SK-N-SH (cell line): ENCODE measurements at regions not wholly inside any gene's neighbourhood (a gene's known extent, or its start where the extent isn't known, plus 50 kb on each side); places are given as distances from the start of the nearest gene placed in this dataset.

Experiments
- CTCF ChIA-PET: fragments of 300-600, 350-600 bp; formaldehyde crosslinking; extraction: SDS; loops from one replicate; lab custom pipeline; 2021; lab: Yijun Ruan, JAX
- POLR2A ChIA-PET: fragments of 350-600 bp; sonication (Branson Sonifier 250); formaldehyde crosslinking; extraction: SDS; loops from one replicate; lab custom pipeline; 2020; ENCODE audit warnings: antibody characterized with exemption, inconsistent platforms; lab: Yijun Ruan, JAX
- DNase-seq: peaks from one replicate; pipeline ENCODE4 v3.0.0; 2012
- H2AFZ ChIP-seq: fragments of 200-600 bp; sonication (generic); 2 replicates; pipeline ENCODE4 v1.8.1; 2016; ENCODE audit warnings: antibody characterized with exemption, mild to moderate bottlenecking, low read depth
- H3F3A ChIP-seq: fragments of 200-600 bp; sonication (generic); replicated peaks from 2 replicates; pipeline ENCODE3; 2016; ENCODE audit warnings: antibody characterized with exemption, mild to moderate bottlenecking; ENCODE audit not compliant: insufficient read depth
- H3K27ac ChIP-seq, 2 experiments: fragments of 200-500 bp in 1 of 2; fragments of 200-600 bp in 1 of 2; sonication (Bioruptor generic) in 1 of 2; sonication (generic), shearing (Covaris generic) in 1 of 2; 2 replicates each; pipeline versions ENCODE4 v1.5.1 to v1.6.1; 2014 to 2016; ENCODE audit warnings: low read depth in 2 of 2, inconsistent platforms in 1 of 2, low read length in 1 of 2, mild to moderate bottlenecking in 1 of 2, mixed read lengths in 1 of 2
- H3K27me3 ChIP-seq: fragments of 200-600 bp; sonication (generic), shearing (Covaris generic); 2 replicates; pipeline ENCODE4 v1.6.1; 2016; ENCODE audit warnings: mixed run types; ENCODE audit not compliant: insufficient read depth
- H3K36me3 ChIP-seq, 2 experiments: fragments of 200-500 bp in 1 of 2; fragments of 200-600 bp in 1 of 2; sonication (Bioruptor generic) in 1 of 2; sonication (generic) in 1 of 2; replicated peaks in 1 of 2; 2 replicates each; pipeline versions ENCODE3 to v1.5.1; 2014 to 2016; ENCODE audit warnings: low read length in 1 of 2, mild to moderate bottlenecking in 1 of 2; ENCODE audit not compliant: insufficient read depth in 2 of 2, control insufficient read depth in 1 of 2
- H3K4me1 ChIP-seq, 2 experiments: fragments of 200-500 bp in 1 of 2; fragments of 200-600 bp in 1 of 2; sonication (Bioruptor generic) in 1 of 2; sonication (generic), shearing (Covaris generic) in 1 of 2; 2 replicates each; pipeline versions ENCODE4 v1.5.1 to v1.6.1; 2014 to 2016; ENCODE audit warnings: low read depth in 1 of 2, low read length in 1 of 2, mixed run types in 1 of 2; ENCODE audit not compliant: insufficient read depth in 2 of 2, control insufficient read depth in 1 of 2
- H3K4me2 ChIP-seq: fragments of 200-600 bp; sonication (generic), shearing (Covaris generic); 2 replicates; pipeline ENCODE4 v1.6.1; 2017; ENCODE audit warnings: mixed run types
- H3K4me3 ChIP-seq, 2 experiments: fragments of 200-500 bp in 1 of 2; fragments of 200-600 bp in 1 of 2; sonication (Bioruptor generic) in 1 of 2; sonication (generic), shearing (Covaris generic) in 1 of 2; 2 replicates each; pipeline versions ENCODE4 v1.5.1 to v1.8.1; 2014 to 2016; ENCODE audit warnings: low read depth in 2 of 2, inconsistent platforms in 1 of 2, low read length in 1 of 2, mild to moderate bottlenecking in 1 of 2, mixed read lengths in 1 of 2, moderate library complexity in 1 of 2
- H3K79me2 ChIP-seq: fragments of 200-600 bp; sonication (generic); 2 replicates; pipeline ENCODE4 v1.8.1; 2017; ENCODE audit warnings: mild to moderate bottlenecking; ENCODE audit not compliant: insufficient read depth
- H3K9ac ChIP-seq: fragments of 200-600 bp; sonication (generic); 2 replicates; pipeline ENCODE4 v1.6.1; 2017; ENCODE audit warnings: mixed run types
- H3K9me2 ChIP-seq: fragments of 200-600 bp; sonication (generic); 2 replicates; pipeline ENCODE4 v1.6.1; 2017; ENCODE audit warnings: mixed run types
- H3K9me3 ChIP-seq: fragments of 200-600 bp; sonication (generic); 2 replicates; pipeline ENCODE4 v1.6.1; 2017; ENCODE audit warnings: mixed run types, mild to moderate bottlenecking, moderate library complexity
- H4K20me1 ChIP-seq: fragments of 200-600 bp; sonication (generic); 2 replicates; pipeline ENCODE4 v1.6.1; 2017; ENCODE audit warnings: mild to moderate bottlenecking, mixed run types; ENCODE audit not compliant: insufficient read depth
- CHD2 ChIP-seq: fragments of 150-350 bp; IDR thresholded peaks from 2 replicates; pipeline ENCODE4 v1.6.1; 2018; ENCODE audit warnings: low read length; ENCODE audit not compliant: partially characterized antibody
- CTCF ChIP-seq: fragments of 200-600 bp; sonication (generic); IDR thresholded peaks from 2 replicates; pipeline ENCODE4 v1.6.1; 2017; ENCODE audit warnings: antibody characterized with exemption, mild to moderate bottlenecking, moderate library complexity
- EZH2phosphoT487 ChIP-seq: fragments of 200-600 bp; sonication (generic); IDR thresholded peaks from 2 replicates; pipeline ENCODE4 v1.6.1; 2017; ENCODE audit warnings: low read depth, mixed run types, mild to moderate bottlenecking, antibody characterized with exemption, moderate library complexity, borderline replicate concordance
- FOSL2 ChIP-seq: IDR thresholded peaks from 2 replicates; pipeline ENCODE4 v1.4.0; 2012; ENCODE audit warnings: low read depth, mild to moderate bottlenecking, moderate library complexity, borderline replicate concordance
- FOXJ3 ChIP-seq: sonication (generic); formaldehyde crosslinking; IDR thresholded peaks from 2 replicates; pipeline ENCODE4 v1.5.1; 2020; ENCODE audit warnings: mild to moderate bottlenecking, missing genetic modification reagents
- FOXM1 ChIP-seq: IDR thresholded peaks from 2 replicates; pipeline ENCODE4 v1.4.0; 2012; ENCODE audit warnings: low read depth, mild to moderate bottlenecking
- GABPA ChIP-seq: IDR thresholded peaks from 2 replicates; pipeline ENCODE4 v1.4.0; 2012; ENCODE audit warnings: low read depth, mild to moderate bottlenecking
- GATA2 ChIP-seq: sonication (generic); formaldehyde crosslinking; IDR thresholded peaks from 2 replicates; pipeline ENCODE4 v1.5.0; 2020; ENCODE audit warnings: mild to moderate bottlenecking, missing genetic modification reagents
- MEF2A ChIP-seq: IDR thresholded peaks from 2 replicates; pipeline ENCODE4 v1.4.0; 2012; ENCODE audit warnings: low read depth, borderline replicate concordance
- MXI1 ChIP-seq: IDR thresholded peaks from 2 replicates; pipeline ENCODE4 v1.6.1; 2012; ENCODE audit warnings: mild to moderate bottlenecking, low read depth, low read length, improper control_type of control experiment
- NFIC ChIP-seq: IDR thresholded peaks from 2 replicates; pipeline ENCODE4 v1.4.0; 2012; ENCODE audit warnings: borderline replicate concordance
- POLR2AphosphoS5 ChIP-seq: IDR thresholded peaks from 2 replicates; pipeline ENCODE4 v1.6.1; 2012; ENCODE audit warnings: low read depth, low read length
- RCOR1 ChIP-seq: fragments of 150-350 bp; IDR thresholded peaks from 2 replicates; pipeline ENCODE4 v1.6.1; 2017; ENCODE audit warnings: antibody characterized with exemption, low read length
- RXRA ChIP-seq: IDR thresholded peaks from 2 replicates; pipeline ENCODE4 v1.4.0; 2012; ENCODE audit warnings: low read depth, mild to moderate bottlenecking, borderline replicate concordance
- SIN3A ChIP-seq: IDR thresholded peaks from 2 replicates; pipeline ENCODE4 v1.6.1; 2012; ENCODE audit warnings: low read depth, mild to moderate bottlenecking, low read length, moderate library complexity, borderline replicate concordance
- SMC3 ChIP-seq: IDR thresholded peaks from 2 replicates; pipeline ENCODE4 v1.6.1; 2012; ENCODE audit warnings: low read depth, low read length, improper control_type of control experiment
- TEAD4 ChIP-seq: IDR thresholded peaks from 2 replicates; pipeline ENCODE4 v1.4.0; 2012; ENCODE audit warnings: mild to moderate bottlenecking, borderline replicate concordance; ENCODE audit not compliant: insufficient read depth
- USF1 ChIP-seq: IDR thresholded peaks from 2 replicates; pipeline ENCODE4 v1.4.0; 2012; ENCODE audit warnings: low read depth, borderline replicate concordance
- YY1 ChIP-seq: IDR thresholded peaks from 2 replicates; pipeline ENCODE4 v1.4.0; 2012; ENCODE audit warnings: low read depth, mild to moderate bottlenecking
- ZBTB33 ChIP-seq: IDR thresholded peaks from 2 replicates; pipeline ENCODE4 v1.4.0; 2012; ENCODE audit warnings: low read depth, borderline replicate concordance
- WGBS: methylation state at CpG from one replicate; pipeline ENCODE4 v1.1.6; 2017; ENCODE audit warnings: low lambda C conversion rate; 5-methylcytosine and 5-hydroxymethylcytosine counted together

GRCh38 chr4:163221467-163221866, 54.8 kb upstream of the NAF1 start:
- 5% methylated on average over 1 of the region's 1 CpG for WGBS
- H2AFZ ChIP-seq = no peak overlapping the region

GRCh38 chr4:163217505-163217904, 50.8 kb upstream of the NAF1 start:
- 26% methylated on average over 3 of the region's 3 CpGs for WGBS
- no peak for DNase-seq
- CTCF ChIA-PET = no interaction called here
- H3K27me3 ChIP-seq = no peaks in the 10 kb centered on the region
- H3K4me3 ChIP-seq = no peak overlapping the region
- POLR2A ChIA-PET = no interaction called here
- TF ChIP-seq MEF2A (no peak), RXRA (no peak), ZBTB33 (no peak), SMC3 (no peak), CTCF (no peak), FOXM1 (no peak), FOSL2 (no peak), USF1 (no peak)
- H3K79me2 ChIP-seq = no peaks in the 10 kb centered on the region
- no peaks in the 10 kb centered on the region for H3K36me3 ChIP-seq
- H3K9me2 ChIP-seq = no peaks in the 10 kb centered on the region
- H3F3A ChIP-seq = no peaks in the 10 kb centered on the region
- H2AFZ ChIP-seq = no peak overlapping the region
- H4K20me1 ChIP-seq = no peaks in the 10 kb centered on the region
- no peak overlapping the region for H3K9ac ChIP-seq
- no peaks in the 10 kb centered on the region for H3K4me1 ChIP-seq
- H3K9me3 ChIP-seq = no peaks in the 10 kb centered on the region
- no peak overlapping the region for H3K27ac ChIP-seq
- H3K4me2 ChIP-seq = no peak overlapping the region

More at GRCh38 chr4:163221467-163221866, 54.8 kb upstream of the NAF1 start:
- Histone ChIP-seq H3K27ac (no peak overlapping the region), H3K27me3 (no peaks in the 10 kb centered on the region), H3K4me1 (no peaks in the 10 kb centered on the region), H3K36me3 (no peaks in the 10 kb centered on the region), H3K9me3 (no peaks in the 10 kb centered on the region), H4K20me1 (no peaks in the 10 kb centered on the region), H3K4me3 (no peak overlapping the region), H3K9ac (no peak overlapping the region), H3K79me2 (no peaks in the 10 kb centered on the region), H3K9me2 (no peaks in the 10 kb centered on the region), H3K4me2 (no peak overlapping the region), H3F3A (no peaks in the 10 kb centered on the region)
- TF ChIP-seq TEAD4 = no peak
- no peak for TF ChIP-seq GATA2 (CRISPR knock-in tag)
- TF ChIP-seq FOXJ3 = no peak
- TF ChIP-seq YY1 = no peak
- no peak for TF ChIP-seq EZH2phosphoT487
- no peak for TF ChIP-seq CHD2
- no peak for TF ChIP-seq MEF2A
- no peak for TF ChIP-seq USF1
- no peak for TF ChIP-seq ZBTB33
- no peak for TF ChIP-seq FOSL2
- no peak for TF ChIP-seq SMC3
- no peak for TF ChIP-seq MXI1
- no peak for TF ChIP-seq GABPA
- no peak for TF ChIP-seq POLR2AphosphoS5
- TF ChIP-seq RCOR1 = no peak
- TF ChIP-seq RXRA = no peak
- no peak for TF ChIP-seq SIN3A
- no peak for TF ChIP-seq NFIC
- POLR2A ChIA-PET = no interaction called here
- CTCF ChIA-PET = no interaction called here
- no peak for DNase-seq
